HG03354 (cell line): ENCODE measurements at regions not wholly inside any gene's neighbourhood (a gene's known extent, or its start where the extent isn't known, plus 50 kb on each side); places are given as distances from the start of the nearest gene placed in this dataset.
"Not testable (repeated sequence)": the region's sequence is repeated elsewhere in the genome, so short reads cannot be mapped to it uniquely, and the experiment has no call there.

Experiments
- ATAC-seq: cut with Tn5 transposase; IDR thresholded peaks from one replicate; pipeline ENCODE4 v1.9.1; 2021; ENCODE audit warnings: mild to moderate bottlenecking; ENCODE audit not compliant: unreplicated experiment, poor library complexity, severe bottlenecking

DNA sequence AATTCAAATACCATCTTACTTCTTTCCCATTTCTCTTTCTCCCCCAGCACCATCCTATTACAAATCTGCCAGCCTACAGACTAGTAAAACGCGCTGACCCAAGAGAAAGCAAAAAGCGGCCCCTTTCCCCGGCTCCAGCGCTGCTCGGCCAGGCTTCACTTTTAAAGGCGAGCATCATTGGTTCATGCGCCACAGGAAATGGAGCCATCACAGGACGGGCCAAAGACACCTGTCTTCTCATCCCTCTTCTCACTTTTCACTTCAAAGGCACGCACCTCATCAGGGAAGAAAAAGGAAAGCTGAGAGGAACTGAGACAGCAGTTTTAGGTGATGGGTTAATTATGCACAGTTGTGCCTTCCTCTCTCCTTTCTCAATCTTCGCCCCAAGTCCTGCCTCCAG, 664.2 kb upstream of the USP24 start:
- no peak for ATAC-seq

DNA sequence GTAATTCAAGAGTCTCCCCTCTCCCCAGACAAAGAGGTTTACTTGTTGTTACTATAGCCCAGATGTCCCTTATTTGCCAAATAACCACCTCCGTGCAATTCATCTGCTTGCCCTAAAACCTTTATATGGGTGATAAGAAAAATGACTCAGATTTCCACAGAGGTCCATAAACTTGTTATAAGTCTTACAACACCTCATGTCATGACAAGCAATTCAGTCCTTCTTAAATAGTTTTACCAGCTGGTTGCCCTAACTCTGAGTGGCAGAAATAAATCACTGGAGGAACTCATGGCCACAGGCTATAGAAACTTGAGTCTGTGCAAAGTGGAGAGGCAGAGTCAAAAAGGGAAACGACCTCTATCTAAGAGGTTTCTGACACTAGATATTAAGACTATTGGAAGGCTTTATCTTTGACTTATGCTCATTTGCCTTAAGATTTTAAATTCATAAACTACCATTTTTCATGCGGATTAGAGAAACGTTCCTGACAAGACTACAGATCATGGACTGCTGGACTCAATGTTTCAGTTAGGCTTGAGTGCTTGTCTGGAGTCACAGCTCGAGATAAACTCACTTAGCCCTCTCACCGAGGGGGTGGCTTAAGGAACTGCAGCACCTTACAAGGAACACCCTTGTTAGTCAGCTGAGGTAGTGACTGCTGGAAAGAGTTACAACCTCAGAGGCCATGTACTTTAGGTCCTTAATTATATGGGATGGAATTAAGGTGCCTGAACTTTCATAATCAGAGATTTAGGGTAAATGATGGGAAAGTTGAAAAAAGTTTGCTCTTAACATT, 662.5 kb upstream of the USP24 start:
- no peak for ATAC-seq

DNA sequence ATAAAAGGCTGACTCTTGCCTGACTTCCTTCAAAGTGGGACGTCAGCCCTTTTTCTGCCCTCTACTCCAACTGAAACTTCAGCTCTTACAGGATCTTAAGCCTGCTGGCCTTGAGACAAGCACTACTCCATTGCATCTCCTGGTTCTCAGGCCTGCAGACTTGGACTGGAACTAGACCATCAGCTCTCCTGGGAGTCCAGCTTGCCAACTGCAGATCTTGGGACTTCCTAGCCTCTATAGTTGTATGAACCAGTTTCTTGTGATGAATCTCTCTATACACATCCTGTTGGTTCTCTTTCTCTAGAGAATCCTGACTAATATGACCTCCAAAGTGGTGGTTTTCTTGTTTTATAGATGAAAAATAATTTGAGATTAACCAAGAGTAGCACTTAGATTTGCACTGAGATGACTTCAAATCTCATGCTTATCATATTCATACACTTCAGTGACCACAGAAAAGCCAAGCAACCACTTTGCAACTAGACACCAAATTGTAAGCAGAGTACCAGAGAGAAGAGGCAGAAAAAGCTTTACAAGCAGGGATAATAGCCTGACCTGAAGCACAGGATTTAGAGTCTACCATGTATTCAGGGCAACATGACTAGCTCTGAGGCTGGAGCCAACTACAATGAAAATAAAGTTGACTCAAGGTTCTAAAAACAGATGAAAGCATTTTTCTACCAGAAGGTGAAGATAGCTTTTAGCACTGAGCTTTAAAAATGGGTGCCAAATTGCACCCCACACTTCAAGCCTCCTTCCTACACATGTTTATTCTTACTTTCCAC, 661.3 kb upstream of the USP24 start:
- no peak for ATAC-seq

DNA sequence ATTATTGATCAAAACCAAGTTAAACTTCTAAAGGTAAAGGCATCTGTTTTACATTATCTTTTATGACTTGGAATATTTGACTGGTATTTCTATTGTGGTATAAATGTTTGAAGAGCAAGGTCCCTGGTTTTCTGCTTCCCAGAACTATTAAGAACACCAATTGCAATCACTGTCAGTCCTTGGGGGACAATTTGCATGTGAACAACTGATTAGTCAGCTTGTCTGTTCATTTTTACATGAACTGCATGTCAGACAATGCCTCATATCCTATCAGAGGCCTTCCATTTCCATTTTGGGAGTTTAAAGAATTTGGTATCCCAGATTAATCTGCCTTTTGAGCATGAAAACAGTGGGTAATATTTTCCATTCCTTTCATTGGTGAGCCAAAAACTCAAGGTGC, 654.9 kb upstream of the USP24 start:
- no peak for ATAC-seq

DNA sequence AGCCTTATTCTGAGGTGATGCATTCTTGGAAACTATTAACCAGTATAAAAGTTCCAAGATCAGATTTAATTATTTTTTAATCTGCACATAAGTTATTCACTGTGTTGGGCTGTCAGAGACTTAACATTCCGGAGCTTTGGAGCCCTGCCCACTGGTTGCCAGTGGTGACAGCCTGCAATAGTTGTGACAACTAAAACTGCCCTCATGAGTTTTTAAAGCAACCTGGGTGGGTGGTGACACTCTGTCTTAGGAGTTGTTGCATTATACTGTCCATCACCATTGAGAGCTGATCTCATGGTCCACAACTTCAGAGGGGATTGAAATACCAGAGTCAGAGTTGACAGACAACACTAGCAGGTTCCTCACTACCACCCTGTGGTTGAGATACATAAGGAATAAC, 653.9 kb upstream of the USP24 start:
- no peak for ATAC-seq

DNA sequence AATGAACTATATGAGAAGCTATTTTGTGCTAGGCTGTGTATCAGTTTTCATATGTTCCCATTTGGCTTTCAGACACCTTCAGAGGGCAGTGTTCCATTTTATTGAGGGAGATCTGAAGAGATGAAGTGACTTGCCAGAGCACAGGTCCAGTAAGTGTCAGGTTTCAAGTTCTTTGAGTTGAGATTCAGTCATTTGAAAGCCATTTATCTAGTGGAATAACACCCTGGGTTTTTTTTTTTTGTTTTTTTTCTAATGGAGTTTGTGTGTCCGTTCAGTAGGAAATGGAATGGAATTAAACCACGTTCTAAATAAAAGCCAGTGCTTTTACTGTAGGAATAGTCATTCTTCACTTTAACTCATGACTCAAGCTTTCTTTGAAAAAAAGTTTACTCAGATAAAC, 652.9 kb upstream of the USP24 start:
- ATAC-seq: no peak

DNA sequence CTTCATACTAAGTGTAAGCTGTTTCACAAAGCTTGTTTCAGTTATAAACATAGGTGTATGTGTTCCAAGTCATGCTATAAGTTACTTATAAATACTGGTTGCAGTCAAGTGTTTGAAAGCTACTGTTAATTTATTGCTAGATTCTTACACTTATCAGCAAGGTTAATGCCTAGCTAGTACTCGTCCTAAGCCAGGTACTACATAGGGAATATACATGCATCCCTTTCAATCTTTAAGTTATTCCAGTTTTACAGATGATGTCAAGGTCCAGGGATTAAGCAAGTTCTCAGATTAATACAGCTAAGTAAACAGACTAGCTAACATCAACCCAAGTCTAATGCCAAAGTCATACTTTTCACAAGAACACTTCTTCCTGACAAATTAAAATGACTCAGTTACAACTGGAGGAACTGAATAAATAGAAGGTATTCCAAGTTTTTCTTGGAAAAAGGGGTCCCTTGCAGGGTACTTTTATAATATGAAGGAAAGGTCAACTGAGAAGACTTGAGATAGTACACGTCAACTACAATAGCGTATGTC, 652.2 kb upstream of the USP24 start:
- ATAC-seq: no peak

DNA sequence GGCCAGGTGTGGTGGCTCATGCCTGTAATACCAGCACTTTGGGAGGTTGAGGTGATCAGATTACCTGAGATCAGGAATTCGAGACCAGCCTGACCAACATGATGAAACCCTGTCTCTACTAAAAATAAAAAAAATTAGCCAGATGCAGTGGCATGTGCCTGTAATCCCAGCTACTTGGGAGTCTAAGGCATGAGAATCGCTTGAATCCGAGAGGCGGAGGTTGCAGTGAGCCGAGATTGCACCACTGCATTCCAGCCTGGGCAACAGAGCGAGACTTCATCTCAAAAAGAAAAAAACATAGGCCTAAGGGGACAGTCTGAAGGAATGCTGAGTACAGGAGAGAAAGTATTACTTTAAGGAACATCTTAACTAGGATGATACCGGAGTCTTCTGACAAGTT, 650.6 kb upstream of the USP24 start:
- not testable (repeated sequence) for ATAC-seq

DNA sequence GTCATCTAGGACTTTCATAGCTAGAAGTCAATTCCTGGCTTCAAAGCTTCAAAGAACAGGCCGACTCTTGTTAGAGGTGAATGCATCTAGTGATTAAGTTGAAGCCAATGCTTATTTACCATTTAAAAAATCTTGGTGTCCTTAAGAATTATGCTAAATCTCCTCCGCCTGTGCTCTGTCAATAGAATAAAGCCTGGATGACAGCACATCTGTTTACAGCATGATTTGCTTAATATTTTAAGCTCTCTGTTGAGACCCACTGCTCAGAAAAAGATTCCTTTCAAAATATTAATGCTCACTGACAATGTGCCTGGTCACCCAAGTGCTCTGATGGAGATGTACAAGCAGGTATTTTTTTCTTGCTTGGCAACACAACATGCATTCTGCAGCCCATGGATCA, 649.1 kb upstream of the USP24 start:
- ATAC-seq: no peak

DNA sequence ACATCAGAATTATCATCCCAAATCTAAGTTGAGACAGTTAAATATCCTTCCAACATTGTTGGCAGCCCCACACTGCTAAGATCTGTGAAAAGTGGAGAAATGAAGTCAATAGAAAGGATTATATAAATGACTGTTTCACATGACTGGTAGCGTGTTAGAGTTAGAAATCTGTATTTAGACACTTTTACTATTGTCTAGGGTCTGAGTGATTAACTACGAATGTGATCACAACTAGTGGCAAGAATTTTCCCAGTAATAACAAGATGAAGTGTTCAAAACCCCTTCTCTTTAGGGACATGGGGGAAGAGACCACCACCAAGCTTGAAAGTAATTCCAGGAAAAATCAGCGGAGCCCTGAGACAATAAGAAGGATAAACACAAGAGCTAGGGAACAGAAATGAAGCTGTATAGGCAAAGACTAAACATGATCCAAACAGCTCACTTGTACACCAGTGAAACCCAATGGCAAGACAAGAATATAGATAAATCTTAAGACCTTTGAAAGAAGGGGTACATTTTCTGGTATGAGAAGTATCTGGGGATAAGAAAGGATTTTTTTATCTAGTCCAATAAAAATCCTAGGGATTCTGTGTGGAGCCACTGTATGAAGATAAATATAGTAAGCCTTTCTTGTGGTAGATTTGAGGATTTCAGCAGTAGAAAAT, 646.6 kb upstream of the USP24 start:
- no peak for ATAC-seq

DNA sequence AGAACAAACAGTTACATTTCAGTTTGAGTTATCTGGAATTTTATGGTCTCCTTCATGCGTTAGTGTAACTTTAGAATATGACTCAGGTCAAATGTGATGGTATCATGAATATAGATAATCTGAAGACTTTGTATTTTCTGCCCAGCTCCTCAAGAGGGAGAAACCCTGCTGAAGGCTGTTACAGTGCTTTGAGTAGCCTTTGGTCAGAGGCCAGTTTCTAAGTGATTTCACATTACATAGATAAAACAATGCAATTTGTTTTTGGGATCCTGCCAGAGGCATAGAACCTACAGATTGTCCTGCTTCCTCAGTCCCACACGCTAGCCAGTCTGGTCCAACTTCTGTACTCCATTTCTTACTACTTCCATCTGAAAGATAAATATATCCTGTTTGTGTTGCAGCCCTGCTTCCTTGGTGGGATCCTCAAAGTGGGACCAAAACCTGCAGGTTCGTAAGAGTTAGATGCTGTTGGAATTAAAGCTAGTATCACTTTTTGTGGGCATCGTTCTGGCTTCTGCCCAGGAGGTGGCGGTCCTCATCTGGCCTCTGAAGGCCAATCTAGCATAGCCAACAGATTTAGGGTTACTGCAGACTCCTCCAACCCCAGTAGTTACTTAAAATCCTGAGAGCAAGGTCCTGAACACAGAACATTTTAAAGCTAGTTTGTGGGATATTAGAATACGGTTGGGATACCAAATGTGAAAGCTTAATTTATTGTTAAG, 645.8 kb upstream of the USP24 start:
- ATAC-seq: no peak

DNA sequence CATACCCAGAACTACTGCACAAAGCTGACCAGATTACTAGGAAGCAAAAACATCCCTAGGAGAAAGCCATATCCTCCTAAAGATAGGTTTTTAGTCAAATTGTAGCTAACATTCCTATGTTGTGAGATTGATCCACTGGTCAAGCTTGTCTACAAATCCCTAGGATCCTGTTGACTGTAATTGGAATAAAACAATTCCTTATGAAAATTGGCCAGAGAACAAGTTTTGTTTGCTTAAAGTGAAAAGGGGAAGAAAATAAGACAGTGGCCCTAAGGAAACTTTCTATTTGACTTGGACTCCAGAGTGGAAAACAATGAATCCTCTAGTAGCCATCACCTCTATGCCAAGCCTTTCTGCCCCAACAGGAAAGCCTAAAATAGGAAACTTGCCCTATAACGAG, 645.2 kb upstream of the USP24 start:
- ATAC-seq: no peak

DNA sequence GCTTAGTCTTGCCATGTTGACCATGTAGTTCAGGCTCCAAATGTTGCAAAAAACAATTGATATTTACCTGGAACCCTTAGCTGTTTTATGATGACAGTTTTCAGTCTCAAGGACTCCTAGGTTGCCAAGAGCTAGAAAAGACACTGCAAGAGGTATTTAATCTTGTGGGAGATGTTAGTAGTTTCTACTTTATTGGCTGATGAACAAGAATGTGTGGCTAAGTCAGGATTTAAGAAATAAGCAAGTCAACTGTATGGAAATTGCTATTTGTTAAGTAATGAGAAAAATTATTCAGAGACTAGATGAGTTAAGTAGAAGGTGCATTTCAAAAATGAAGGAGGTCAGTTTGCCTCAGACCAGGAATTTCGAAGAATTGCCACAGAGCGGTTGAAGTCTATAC, 639.7 kb upstream of the USP24 start:
- ATAC-seq: no peak

DNA sequence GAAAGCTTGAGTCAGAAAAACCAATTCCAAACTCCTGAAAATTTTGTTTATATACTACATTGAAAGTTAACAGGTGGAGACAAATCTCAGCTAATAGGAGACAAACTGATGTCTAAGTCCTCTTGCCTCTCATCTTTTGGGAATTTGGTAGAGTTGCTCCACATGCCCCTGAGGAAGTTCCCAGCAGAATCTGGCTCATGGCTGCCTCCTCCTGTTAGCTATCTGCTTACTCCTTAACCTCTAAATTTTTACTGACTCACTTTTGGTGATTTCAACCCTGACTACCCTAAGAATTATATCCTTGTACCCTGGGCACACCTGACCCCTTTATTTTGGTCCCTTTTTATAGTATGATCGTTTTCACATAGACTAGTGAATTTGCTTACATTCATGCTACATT, 633.7 kb upstream of the USP24 start:
- ATAC-seq: no peak

DNA sequence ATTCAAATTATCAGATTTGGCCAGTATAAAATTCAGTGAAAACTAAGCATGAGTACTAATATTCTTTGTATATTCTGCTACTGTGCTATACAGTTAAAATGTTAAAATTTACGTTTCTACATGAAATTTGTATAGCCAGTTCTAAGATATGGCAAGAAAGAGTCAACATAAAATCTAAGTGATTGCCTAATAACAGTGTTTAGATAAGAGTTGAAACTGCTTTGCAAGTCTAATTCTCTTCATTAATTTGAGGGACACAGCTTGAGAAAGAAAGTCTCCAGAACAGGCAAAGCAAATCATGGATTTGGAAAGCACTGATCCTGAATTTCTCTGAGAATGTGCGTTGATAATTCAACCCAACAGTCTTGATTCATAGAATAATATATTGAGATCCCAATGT, 630.9 kb upstream of the USP24 start:
- ATAC-seq: no peak

DNA sequence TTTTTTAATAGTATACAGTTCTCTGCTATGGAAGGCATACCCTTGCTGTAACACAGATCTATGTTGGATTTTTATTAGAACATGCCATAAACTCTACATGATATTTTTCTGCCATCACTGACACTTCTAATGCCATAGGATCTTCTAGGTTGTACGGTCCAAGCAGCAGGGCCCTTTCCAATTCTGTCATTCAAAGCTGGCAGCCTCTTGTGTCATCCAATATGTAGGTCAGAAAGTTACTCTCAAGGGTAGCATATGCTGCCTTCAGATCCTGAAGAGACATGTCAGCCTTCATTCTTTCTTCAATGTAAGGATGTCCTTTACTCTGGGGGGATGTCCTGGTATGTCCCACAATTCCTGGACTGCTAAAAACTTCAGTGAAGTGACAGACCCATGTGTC, 629.2 kb upstream of the USP24 start:
- ATAC-seq: no peak

DNA sequence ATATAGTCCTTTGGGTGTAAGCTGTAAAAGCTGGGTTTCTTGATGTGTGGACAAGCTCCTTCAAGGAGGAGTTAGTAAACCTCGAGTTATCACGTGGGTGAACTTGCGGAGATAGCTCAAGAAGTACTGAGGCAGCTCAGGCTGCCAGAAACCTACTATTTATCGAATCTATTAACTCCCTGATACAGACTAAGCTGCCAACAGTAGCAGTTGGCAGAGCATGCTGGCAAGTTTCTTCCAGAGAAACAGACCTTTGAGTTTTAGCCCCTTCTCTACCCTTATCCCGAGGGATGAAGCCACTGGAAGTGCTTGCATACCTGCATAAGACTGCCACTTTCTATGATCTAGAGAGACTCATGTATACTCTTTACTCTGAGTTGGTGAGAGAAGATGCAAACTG, 624.5 kb upstream of the USP24 start:
- no peak for ATAC-seq

DNA sequence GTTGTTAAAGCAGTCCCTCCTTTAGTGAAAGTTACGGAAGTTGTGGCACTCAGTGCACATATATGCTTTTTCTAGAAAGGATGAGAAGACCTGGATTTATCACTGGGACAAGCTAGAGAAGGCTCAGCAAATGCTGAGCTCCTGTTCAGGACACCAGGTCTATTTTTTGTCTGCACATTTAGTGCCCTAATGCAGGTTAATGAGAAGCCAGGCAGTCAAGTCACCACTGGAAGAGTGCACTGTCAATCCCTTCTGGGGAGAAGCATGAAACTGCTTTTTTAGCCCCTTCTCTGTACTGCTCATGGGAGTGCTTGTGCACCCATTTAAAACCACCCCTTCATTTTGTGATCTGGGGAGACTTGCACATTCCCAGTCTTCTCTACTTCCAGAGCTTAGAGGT, 624.1 kb upstream of the USP24 start:
- ATAC-seq: no peak

DNA sequence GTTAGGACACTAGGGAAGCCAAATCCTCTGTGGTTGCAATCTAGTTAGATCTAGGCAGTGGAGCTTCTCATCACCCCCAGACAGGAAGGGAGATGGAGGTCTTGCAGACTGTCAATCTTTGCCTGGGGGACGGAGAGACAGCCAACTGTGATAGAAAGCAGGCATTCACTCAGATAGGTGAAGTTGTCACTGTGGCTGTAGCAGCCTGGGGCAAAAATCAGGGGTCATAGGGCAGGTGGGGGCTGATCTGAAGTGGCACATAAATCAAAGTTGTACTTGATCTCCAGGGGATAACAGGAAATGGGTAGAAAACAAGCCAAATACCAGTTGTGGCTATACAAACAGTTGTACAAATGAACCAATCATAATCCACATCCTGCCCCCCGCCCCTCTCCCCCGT, 620.9 kb upstream of the USP24 start:
- ATAC-seq: no peak

DNA sequence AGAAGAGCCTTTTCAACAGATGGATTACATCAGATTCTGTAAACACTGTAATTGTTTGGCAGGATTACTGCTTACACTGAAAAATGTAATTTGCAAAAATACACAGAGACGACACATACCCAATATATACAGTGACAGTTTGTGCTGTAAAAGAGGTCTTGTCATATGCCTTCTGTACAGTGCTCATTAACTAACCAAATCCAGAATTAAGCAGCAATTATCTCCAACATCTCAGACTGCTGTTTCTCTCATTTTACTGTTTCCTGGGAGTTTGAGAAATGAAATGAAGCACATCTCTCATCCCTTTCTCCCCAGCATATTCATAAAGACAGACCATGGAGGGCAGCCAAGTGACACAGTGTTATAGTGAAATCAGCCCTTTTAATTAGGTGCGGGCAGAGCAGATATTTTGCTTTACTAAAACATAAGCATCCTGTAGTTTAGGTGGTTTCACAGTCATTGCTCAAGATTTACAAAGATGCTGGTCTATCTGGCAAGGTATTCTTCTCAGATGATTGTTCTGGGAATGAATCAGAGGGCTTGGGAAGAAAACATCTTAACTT, 618.4 kb upstream of the USP24 start:
- ATAC-seq: no peak
